ENCODE measurements at regions not wholly inside any gene's neighbourhood (a gene's known extent, or its start where the extent isn't known, plus 50 kb on each side); places are given as distances from the start of the nearest gene placed in this dataset.

GRCh38 chr1:234675006-234675405 is 65.0 kb upstream of the IRF2BP2 start:
- H3K4me3 Mint-ChIP-seq = no peak overlapping the region
- DNase-seq = no peak
- TF ChIP-seq, protein P1, sequence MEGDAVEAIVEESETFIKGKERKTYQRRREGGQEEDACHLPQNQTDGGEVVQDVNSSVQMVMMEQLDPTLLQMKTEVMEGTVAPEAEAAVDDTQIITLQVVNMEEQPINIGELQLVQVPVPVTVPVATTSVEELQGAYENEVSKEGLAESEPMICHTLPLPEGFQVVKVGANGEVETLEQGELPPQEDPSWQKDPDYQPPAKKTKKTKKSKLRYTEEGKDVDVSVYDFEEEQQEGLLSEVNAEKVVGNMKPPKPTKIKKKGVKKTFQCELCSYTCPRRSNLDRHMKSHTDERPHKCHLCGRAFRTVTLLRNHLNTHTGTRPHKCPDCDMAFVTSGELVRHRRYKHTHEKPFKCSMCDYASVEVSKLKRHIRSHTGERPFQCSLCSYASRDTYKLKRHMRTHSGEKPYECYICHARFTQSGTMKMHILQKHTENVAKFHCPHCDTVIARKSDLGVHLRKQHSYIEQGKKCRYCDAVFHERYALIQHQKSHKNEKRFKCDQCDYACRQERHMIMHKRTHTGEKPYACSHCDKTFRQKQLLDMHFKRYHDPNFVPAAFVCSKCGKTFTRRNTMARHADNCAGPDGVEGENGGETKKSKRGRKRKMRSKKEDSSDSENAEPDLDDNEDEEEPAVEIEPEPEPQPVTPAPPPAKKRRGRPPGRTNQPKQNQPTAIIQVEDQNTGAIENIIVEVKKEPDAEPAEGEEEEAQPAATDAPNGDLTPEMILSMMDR (IDR thresholded peaks at IDR 0.05) = no peak
- H3K27me3 Mint-ChIP-seq = no peaks in the 10 kb centered on the region
- no peak overlapping the region for H3K27ac Mint-ChIP-seq
- ChIA-PET POLR2A (no interaction called here), CTCF (no interaction called here)
- ATAC-seq (ENCODE audit: low read depth) = no peak
- no peaks in the 10 kb centered on the region for H3K9me3 Mint-ChIP-seq
- H3K36me3 Mint-ChIP-seq (ENCODE audit: low read depth) = no peaks in the 10 kb centered on the region
- intact Hi-C loops (cut with micrococcal nuclease) = loop anchor here (5.0 kb wide), 1 partner anchor 52 kb away; no protein-coding TSS in a partner anchor
- H3K4me1 Mint-ChIP-seq = peaks cover 16% of the 10 kb centered on the region

DNA sequence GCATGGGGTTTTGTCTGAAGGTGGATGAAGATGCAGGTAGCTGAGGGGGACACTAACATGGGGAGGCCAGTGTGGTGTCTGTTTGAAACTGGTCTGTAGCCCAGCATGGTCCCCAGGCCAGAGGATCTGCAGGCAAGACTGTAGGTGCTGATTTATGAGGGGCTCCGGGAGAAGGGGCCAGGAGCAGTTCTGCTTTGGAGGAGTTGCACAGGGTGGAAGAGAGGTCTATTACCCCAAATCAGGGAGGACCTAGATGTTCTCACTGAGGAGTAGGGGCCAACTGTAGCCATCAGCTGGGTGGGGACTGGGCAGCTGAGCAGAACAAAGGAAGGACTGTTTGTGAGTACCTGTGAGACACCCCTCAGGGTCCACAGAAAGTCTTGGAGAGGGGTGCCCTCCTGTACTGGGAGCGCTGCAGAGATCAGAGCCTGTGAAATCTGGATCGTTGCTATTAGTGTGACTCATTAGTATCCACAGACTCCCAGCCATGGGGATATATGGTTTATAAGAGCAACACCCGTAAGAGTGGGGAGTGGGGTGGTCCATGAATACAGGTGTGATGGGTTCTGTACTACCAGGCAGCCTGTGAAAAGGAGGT is 64.3 kb upstream of the IRF2BP2 start:
- TF ChIP-seq, protein P1 (IDR thresholded peaks at IDR 0.05) = no peak
- no peak overlapping the region for H3K4me3 Mint-ChIP-seq
- ChIA-PET CTCF (no interaction called here), POLR2A (no interaction called here)
- DNase-seq (no peak), ATAC-seq (ENCODE audit: low read depth) (no peak)
- H3K4me1 Mint-ChIP-seq = peaks cover 16% of the 10 kb centered on the region
- no peaks in the 10 kb centered on the region for H3K9me3 Mint-ChIP-seq
- H3K27me3 Mint-ChIP-seq = no peaks in the 10 kb centered on the region
- H3K27ac Mint-ChIP-seq = no peak overlapping the region
- intact Hi-C loops (cut with micrococcal nuclease) = no loop called here
- H3K36me3 Mint-ChIP-seq (ENCODE audit: low read depth) = no peaks in the 10 kb centered on the region

- Mint-ChIP-seq H3K27ac (no peak overlapping the region), H3K4me3 (no peak overlapping the region), H3K9me3 (no peaks in the 10 kb centered on the region), H3K36me3 (ENCODE audit: low read depth) (no peaks in the 10 kb centered on the region), H3K27me3 (no peaks in the 10 kb centered on the region), H3K4me1 (peaks cover 16% of the 10 kb centered on the region)
- DNase-seq (no peak), ATAC-seq (ENCODE audit: low read depth) (no peak)
- CTCF ChIA-PET = no interaction called here
- intact Hi-C loops (cut with micrococcal nuclease) = no loop called here
- POLR2A ChIA-PET = no interaction called here
- TF ChIP-seq, protein P1 (IDR thresholded peaks at IDR 0.05) = no peak
Observed at GRCh38 chr1:234672349-234673135, 62.6 kb upstream of the IRF2BP2 start.

DNA sequence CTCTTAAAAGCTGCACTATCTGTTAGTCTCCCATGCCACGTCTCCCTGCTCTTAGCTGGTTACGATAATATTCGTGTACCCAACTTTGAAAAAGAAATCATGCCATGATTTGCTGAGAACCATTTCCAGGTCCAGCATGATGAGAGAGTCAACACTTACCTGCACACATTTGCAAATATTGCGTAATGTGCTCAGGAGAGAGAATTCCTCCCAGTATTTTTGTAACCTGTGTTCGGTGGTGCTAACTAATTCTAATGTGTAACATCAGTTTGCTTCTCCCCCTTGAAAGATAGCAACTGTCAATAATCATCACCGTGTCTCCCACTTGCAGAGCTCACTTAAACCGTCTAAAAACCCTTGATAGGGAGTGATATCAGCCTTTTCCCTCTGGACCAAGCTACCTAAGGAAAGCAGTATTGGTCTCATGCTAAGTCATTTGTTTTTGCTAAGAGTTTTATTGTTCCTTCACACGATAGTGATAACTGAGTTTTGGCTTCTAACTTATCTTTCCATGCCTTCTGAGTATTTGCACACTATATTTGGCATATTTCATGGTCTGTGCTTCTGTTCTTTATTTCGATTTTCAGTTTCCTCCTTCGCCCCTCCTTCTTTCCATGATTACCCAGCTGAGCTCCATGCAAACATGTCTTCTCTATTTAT is 61.1 kb upstream of the IRF2BP2 start:
- Mint-ChIP-seq H3K4me1 (peaks cover 11% of the 10 kb centered on the region), H3K4me3 (no peak overlapping the region), H3K9me3 (no peaks in the 10 kb centered on the region), H3K27me3 (no peaks in the 10 kb centered on the region), H3K27ac (no peak overlapping the region), H3K36me3 (ENCODE audit: low read depth) (no peaks in the 10 kb centered on the region)
- ATAC-seq (ENCODE audit: low read depth) (no peak), DNase-seq (no peak)
- TF ChIP-seq, protein P1 (IDR thresholded peaks at IDR 0.05) = no peak
- POLR2A ChIA-PET = interaction anchor here (1.1 kb wide), 1 partner anchor 59 kb away, joined by 3 read pairs; no protein-coding TSS in a partner anchor
- intact Hi-C loops (cut with micrococcal nuclease) = no loop called here
- CTCF ChIA-PET = no interaction called here

DNA sequence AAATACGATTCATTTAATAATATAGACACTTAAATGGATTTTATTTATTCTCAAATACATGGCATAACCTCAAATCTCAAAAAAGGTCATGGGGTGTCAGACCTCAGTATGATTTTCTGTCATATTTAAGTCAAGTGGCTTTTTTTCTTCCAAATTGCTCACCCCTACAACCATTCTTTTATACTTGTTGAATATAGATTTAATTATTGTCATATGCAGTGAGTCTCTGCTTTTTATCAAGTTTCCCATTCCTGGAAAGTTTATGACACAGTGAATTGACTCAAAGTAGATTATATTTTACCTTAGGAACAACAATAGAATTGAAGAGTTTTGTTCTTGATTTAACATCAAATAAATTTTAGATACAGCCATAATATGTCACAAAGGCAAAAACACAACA is 59.5 kb upstream of the IRF2BP2 start:
- TF ChIP-seq, protein P1 (IDR thresholded peaks at IDR 0.05) = no peak
- no peaks in the 10 kb centered on the region for H3K9me3 Mint-ChIP-seq
- H3K4me3 Mint-ChIP-seq = no peak overlapping the region
- ChIA-PET POLR2A (no interaction called here), CTCF (no interaction called here)
- no peaks in the 10 kb centered on the region for H3K27me3 Mint-ChIP-seq
- no peaks in the 10 kb centered on the region for H3K36me3 Mint-ChIP-seq (ENCODE audit: low read depth)
- ATAC-seq (ENCODE audit: low read depth) (no peak), DNase-seq (no peak)
- H3K27ac Mint-ChIP-seq = no peak overlapping the region
- intact Hi-C loops (cut with micrococcal nuclease) = no loop called here
- peaks cover 6% of the 10 kb centered on the region for H3K4me1 Mint-ChIP-seq
